HepG2 (cell line): ENCODE measurements at regions not wholly inside any gene's neighbourhood (a gene's known extent, or its start where the extent isn't known, plus 50 kb on each side); places are given as distances from the start of the nearest gene placed in this dataset.

Experiments
- ATF4 ChIP-seq, 2 experiments: fragments of 450-650 bp in 1 of 2; sonication (generic) in 1 of 2; formaldehyde crosslinking; IDR thresholded peaks; 2 replicates each; pipeline versions ENCODE4 v1.5.0 to v1.8.0; 2020 to 2022; ENCODE audit warnings: mild to moderate bottlenecking in 1 of 2, missing genetic modification reagents in 1 of 2
- GFI1 ChIP-seq: sonication (generic); formaldehyde crosslinking; IDR thresholded peaks from 2 replicates; pipeline ENCODE4 v1.5.0; 2020; ENCODE audit warnings: missing genetic modification reagents, mild to moderate bottlenecking, borderline replicate concordance
- HHEX ChIP-seq: IDR thresholded peaks from 2 replicates; pipeline ENCODE4 v1.6.1; 2016; ENCODE audit warnings: control low read depth
- HMG20B ChIP-seq: conservative IDR thresholded peaks from 2 replicates; pipeline ENCODE4 v1.6.1; 2016; ENCODE audit warnings: missing genetic modification reagents, missing compliant biosample characterization
- NCOA2 ChIP-seq: sonication (generic); formaldehyde crosslinking; IDR thresholded peaks from 2 replicates; pipeline ENCODE4 v1.8.0; 2022; ENCODE audit warnings: inconsistent platforms
- NR2F2 ChIP-seq: IDR thresholded peaks from 2 replicates; pipeline ENCODE4 v1.6.1; 2012; ENCODE audit warnings: low read depth, inconsistent platforms, borderline replicate concordance
- ZNF256 ChIP-seq: sonication (generic); formaldehyde crosslinking; conservative IDR thresholded peaks from 2 replicates; pipeline ENCODE4 v1.4.0; 2020; ENCODE audit warnings: missing genetic modification reagents
- ZNF276 ChIP-seq: sonication (generic); formaldehyde crosslinking; IDR thresholded peaks from 2 replicates; pipeline ENCODE4 v1.4.0; 2020; ENCODE audit warnings: mild to moderate bottlenecking, low read depth, missing genetic modification reagents
- ZNF503 ChIP-seq: sonication (generic); formaldehyde crosslinking; IDR thresholded peaks from 2 replicates; pipeline ENCODE4 v1.4.0; 2020; ENCODE audit warnings: missing genetic modification reagents
- ZNF609 ChIP-seq: sonication (generic); formaldehyde crosslinking; IDR thresholded peaks from 2 replicates; pipeline ENCODE4 v1.4.0; 2020; ENCODE audit warnings: mild to moderate bottlenecking, missing genetic modification reagents, borderline replicate concordance

GRCh38 chrX:10900585-10901289, 210.4 kb upstream of the HCCS start (continued):
- TF ChIP-seq NR2F2 = peak; percentile 81; the same call in 1 of the 2 replicates
- peak; percentile 76; the same call in 1 of the 2 replicates for TF ChIP-seq GFI1 (CRISPR knock-in tag)
- no peak for TF ChIP-seq ATF4 (CRISPR knock-in tag; IDR thresholded peaks at IDR 0.05)
- TF ChIP-seq HHEX = peak; percentile 67; the same call in 1 of the 2 replicates
- peak; percentile 98 for TF ChIP-seq ZNF609 (CRISPR knock-in tag)
- TF ChIP-seq ZNF256 = no peak
- TF ChIP-seq NCOA2 = peak; percentile 36; the same call in 1 of the 2 replicates
- no peak for TF ChIP-seq ZNF276 (CRISPR knock-in tag)
- TF ChIP-seq ZNF503 (CRISPR knock-in tag) = peak; percentile 75
- TF ChIP-seq HMG20B (CRISPR knock-in tag) = peak; percentile 79; the same call in 1 of the 2 replicates
